ENCODE measurements at regions not wholly inside any gene's neighbourhood (a gene's known extent, or its start where the extent isn't known, plus 50 kb on each side); places are given as distances from the start of the nearest gene placed in this dataset.
"Not testable (repeated sequence)": the region's sequence is repeated elsewhere in the genome, so short reads cannot be mapped to it uniquely, and the experiment has no call there.

DNA sequence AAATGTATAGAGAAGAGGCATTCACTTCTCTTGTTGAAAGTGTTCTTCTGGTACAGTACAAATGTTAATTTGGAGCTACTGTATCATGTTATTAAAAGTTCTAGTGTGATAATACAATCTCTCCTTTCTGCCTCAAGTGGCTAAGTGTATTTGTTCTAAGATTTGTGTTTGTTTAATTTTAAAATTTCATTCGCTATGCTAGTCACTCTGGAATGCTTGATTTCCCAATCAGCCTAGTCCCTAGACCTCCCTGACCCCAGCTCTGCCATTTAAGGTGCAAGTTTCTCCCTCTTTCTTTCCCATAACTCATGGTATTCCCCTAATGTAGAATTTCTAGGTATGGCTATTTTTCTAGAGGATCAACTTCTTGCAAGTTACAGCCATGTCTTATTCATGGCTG, 817.4 kb downstream of the STIM2 start:
- no peak for DNase-seq

DNA sequence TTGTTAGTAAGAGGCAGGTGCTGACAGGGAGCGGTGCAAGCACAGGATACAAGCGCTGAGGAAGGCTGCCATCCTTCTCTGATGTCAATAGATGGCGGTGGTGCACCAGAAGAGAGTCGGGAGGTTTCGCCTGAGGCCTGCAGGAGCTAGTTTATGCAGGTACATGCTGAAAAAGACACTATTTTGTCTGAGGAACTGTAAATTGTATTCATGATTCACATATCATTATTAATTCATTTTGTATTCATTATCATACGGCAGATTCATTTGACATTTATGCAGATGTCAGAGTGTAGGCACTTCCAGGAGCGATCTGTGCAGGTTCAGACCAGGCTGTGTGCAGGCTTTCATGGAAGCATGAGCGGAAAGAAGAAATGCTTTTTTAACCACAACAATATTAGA, 824.0 kb downstream of the STIM2 start:
- peak; percentile 49 for DNase-seq

- DNase-seq, result no peak
Measured at GRCh38 chr4:27685091-27685490, 824.5 kb downstream of the STIM2 start.

DNA sequence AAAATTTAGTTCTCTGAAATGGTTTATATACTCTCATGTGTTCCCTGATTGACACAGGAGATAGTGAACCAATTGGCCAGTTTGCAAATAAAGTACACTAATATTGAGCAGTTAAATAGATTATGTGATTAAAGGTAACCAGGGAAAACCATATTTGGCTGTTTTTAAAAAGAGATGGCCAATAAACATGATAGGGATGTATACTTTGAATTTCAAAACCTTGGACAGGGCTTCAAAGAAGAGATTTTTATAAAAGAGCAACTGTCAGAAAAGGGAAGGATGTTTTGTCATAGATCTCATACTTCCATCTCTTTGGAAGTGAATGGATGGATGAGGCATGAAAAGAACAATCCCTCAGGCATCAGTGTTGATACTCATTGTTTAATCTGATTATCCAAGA, 825.3 kb downstream of the STIM2 start:
- DNase-seq, result no peak

- DNase-seq, result peak; percentile 24
Measured at GRCh38 chr4:27692158-27692557, 831.5 kb downstream of the STIM2 start.

DNA sequence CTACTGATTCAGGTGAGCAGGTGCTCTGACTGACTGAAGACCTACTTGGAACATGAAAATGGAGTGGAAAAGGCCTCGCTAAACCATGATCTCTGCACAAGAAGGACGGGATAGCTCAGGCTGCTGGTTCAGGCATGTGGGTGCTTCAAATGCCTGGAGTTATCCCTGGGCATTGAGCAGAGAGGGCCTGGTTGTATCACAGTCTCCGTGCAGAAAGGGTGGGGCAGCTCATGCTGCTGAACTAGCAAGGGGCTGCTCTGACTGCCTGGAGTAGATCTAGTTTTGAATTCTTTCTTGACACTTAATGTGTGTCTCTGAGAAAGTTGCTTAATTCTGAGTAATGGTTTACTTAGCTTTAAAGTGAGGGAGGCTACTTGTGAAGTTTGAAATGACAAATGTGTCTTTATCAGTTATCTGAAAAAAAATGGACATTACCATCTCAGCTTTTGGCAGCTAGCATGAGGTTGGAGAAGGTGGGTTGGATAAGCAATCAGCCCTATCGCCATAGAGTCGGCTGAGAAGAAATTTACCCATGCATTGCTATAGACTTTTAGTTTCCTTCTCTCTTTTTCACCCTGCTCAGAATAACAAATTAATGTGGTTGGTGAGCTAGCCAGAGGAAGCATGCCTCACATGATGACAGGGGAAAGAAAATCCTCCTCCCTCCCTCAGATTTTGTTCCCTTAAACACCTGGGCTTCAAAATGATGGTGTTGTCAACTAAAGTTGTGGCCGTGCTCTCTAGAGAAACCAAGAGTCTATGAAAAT, 832.4 kb downstream of the STIM2 start:
- no peak for DNase-seq

GRCh38 chr4:27696257-27696656, 835.6 kb downstream of the STIM2 start:
- not testable (repeated sequence) for DNase-seq

GRCh38 chr4:27701606-27702005, 841.0 kb downstream of the STIM2 start:
- no peak for DNase-seq

GRCh38 chr4:27702730-27703431, 842.2 kb downstream of the STIM2 start:
- DNase-seq, result peak; percentile 4

DNA sequence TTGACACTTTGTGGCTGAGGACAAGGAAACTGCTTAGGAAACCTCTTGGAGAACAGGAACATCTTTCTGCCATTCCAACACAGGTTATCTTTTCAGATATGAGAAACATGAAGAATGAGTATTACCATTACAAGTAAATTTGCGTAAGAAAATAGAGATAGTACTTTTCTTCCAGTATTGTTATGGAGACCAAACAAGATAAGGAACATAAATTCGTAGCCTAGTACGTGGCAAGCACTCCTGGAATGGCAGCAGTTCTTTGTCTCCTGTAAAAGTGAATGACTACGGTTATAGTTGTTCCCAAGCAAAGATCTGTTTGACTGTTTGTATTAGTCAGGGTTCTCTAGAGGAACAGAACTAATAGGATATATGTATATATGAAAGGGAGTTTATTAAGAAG, 843.1 kb downstream of the STIM2 start:
- DNase-seq, result no peak

DNA sequence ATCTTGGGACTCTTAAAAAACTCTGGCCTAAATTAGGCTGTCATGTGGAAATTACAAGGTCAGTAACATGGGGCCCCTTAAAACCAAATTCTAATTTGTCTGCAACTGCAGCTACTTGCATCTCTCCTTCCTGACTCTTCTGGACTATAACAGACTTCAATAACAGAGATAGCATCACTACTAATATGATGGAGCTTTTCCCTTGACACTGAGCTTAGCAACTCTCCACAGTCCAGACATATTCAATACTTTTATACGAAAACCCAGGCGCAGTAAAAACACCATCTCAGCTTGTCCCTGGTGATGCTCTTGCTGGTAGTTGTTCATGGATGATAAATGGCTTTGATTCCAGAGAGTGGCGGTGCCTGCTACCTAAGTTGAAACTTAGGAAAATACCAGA, 850.4 kb downstream of the STIM2 start:
- DNase-seq, result no peak

DNA sequence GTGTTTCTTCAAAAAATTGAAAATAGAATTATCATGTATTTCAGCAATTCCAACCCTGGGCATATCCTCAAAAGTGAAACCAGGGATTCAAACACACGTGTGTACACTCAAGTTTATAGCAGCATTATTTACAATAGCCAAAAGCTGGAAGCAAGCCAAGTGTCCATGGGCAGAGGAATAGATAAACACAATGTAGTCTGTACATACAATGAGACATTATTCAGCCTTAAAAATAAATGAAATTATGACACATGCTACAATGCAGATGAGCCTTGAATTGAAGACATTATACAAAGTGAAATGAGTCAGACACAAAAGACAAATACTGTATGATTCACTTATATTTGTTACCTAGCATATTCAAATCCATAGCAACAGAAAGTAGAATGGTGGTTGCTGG, 853.4 kb downstream of the STIM2 start:
- no peak for DNase-seq

DNA sequence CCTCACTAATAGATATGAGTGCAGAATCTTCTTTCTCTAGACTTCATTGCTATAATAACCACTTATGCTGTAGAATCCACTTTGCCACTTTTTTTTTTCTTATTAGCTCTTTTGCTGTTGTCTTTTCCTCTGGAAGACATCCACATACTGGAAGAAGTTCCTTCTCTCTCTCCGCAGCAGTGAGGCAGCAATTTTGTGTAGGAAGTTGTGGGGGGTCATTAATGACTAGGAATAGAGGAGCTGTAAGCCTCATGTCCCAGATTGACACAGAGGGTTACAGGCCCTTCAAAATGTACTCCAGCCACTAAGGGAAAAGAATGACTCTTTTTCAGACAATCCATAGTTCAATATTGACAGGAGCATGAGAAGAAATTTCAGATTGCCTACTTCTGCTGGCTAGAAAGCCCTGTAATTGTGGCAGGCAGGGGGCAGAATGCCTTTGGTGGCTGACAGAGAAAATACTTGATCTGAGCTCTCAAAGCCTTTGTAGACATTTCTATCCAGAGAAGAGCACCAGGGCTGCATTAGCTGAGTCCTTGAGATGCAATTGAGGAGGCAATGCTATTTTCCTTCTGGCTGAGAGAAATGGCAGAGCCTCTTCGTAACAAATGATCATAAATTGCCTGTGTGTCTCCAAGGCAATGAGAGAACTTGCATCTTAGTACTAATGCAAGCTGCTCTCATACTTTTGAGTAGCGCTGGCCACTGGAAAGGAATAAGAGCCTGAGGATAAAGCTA, 856.2 kb downstream of the STIM2 start:
- DNase-seq, result no peak

DNA sequence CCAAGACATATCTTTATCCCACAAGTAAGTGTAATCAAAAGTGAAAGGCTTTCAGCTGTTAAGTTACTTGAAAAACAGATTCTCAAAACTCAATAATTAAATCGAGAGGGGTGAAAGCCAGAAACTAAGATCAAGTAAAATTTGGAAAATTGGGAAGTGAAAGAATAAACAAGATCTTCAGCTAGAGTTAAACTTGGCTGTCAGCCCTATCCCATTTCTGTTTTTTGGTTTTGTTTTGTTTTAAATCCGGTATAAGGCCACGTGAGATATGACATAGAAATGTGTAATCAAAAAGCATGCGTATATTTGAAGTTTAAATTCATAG, 856.8 kb downstream of the STIM2 start:
- no peak for DNase-seq

- DNase-seq, result no peak
Measured at GRCh38 chr4:27720010-27720766, 859.5 kb downstream of the STIM2 start.

- DNase-seq, result no peak
Measured at GRCh38 chr4:27721193-27721592, 860.6 kb downstream of the STIM2 start.

GRCh38 chr4:27728892-27729291, 868.3 kb downstream of the STIM2 start:
- DNase-seq, result no peak

DNA sequence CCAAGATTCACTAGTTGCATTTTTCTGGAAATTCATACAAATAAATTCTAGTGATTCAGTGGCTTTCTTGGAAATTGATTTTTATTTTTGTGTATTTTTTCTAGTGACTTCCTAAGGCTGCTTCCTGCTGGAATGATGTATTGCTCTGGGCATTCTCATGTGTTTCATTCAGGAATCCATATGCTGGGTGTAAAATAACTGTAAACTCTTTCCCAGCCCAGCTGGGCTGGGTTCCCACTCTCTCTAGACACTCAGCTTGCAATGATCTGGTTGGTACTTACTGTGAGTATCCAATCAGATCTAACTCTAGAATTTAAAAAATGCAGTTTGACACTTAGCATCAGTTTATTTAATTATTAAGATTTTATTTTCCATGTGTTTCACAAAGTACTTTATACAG, 882.2 kb downstream of the STIM2 start:
- DNase-seq, result no peak

GRCh38 chr4:27759611-27760575, 899.3 kb downstream of the STIM2 start:
- DNase-seq, result no peak

- no peak for DNase-seq
Measured at GRCh38 chr4:27763830-27764525, 903.3 kb downstream of the STIM2 start.

- DNase-seq, result no peak
Measured at GRCh38 chr4:27764526-27764837, 903.8 kb downstream of the STIM2 start.

DNA sequence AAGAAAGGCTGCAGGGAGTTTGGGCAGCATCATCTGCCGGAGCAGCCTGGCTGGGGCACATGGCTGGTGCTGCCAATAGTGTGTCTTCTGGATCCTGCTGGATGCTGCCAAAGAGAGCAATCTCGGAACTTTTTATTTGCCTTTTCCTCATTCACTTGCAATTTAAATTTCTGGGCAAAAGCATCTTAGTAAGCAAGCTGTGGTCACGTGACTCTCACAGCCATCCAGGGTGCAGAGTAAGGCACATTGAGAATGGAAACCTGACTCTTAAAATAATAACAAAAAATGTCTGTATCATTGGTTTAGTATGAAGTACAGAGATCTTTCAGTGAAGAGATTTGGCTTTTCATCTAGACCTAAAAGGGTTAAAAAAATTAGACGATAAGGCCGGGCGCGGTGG, 910.3 kb downstream of the STIM2 start:
- no peak for DNase-seq
